SK-N-SH (cell line): ENCODE measurements at regions not wholly inside any gene's neighbourhood (a gene's known extent, or its start where the extent isn't known, plus 50 kb on each side); places are given as distances from the start of the nearest gene placed in this dataset.

ENCODE experiments used
- CTCF ChIA-PET: fragments of 300-600, 350-600 bp; formaldehyde crosslinking; extraction: SDS; loops from one replicate; lab custom pipeline; 2021; lab: Yijun Ruan, JAX
- POLR2A ChIA-PET: fragments of 350-600 bp; sonication (Branson Sonifier 250); formaldehyde crosslinking; extraction: SDS; loops from one replicate; lab custom pipeline; 2020; ENCODE audit warnings: antibody characterized with exemption, inconsistent platforms; lab: Yijun Ruan, JAX
- DNase-seq: peaks from one replicate; pipeline ENCODE4 v3.0.0; 2012
- H2AFZ ChIP-seq: fragments of 200-600 bp; sonication (generic); 2 replicates; pipeline ENCODE4 v1.8.1; 2016; ENCODE audit warnings: antibody characterized with exemption, mild to moderate bottlenecking, low read depth
- H3F3A ChIP-seq: fragments of 200-600 bp; sonication (generic); replicated peaks from 2 replicates; pipeline ENCODE3; 2016; ENCODE audit warnings: antibody characterized with exemption, mild to moderate bottlenecking; ENCODE audit not compliant: insufficient read depth
- H3K27ac ChIP-seq, 2 experiments: fragments of 200-500 bp in 1 of 2; fragments of 200-600 bp in 1 of 2; sonication (Bioruptor generic) in 1 of 2; sonication (generic), shearing (Covaris generic) in 1 of 2; 2 replicates each; pipeline versions ENCODE4 v1.5.1 to v1.6.1; 2014 to 2016; ENCODE audit warnings: low read depth in 2 of 2, inconsistent platforms in 1 of 2, low read length in 1 of 2, mild to moderate bottlenecking in 1 of 2, mixed read lengths in 1 of 2
- H3K27me3 ChIP-seq: fragments of 200-600 bp; sonication (generic), shearing (Covaris generic); 2 replicates; pipeline ENCODE4 v1.6.1; 2016; ENCODE audit warnings: mixed run types; ENCODE audit not compliant: insufficient read depth
- H3K36me3 ChIP-seq, 2 experiments: fragments of 200-500 bp in 1 of 2; fragments of 200-600 bp in 1 of 2; sonication (Bioruptor generic) in 1 of 2; sonication (generic) in 1 of 2; replicated peaks in 1 of 2; 2 replicates each; pipeline versions ENCODE3 to v1.5.1; 2014 to 2016; ENCODE audit warnings: low read length in 1 of 2, mild to moderate bottlenecking in 1 of 2; ENCODE audit not compliant: insufficient read depth in 2 of 2, control insufficient read depth in 1 of 2
- H3K4me1 ChIP-seq, 2 experiments: fragments of 200-500 bp in 1 of 2; fragments of 200-600 bp in 1 of 2; sonication (Bioruptor generic) in 1 of 2; sonication (generic), shearing (Covaris generic) in 1 of 2; 2 replicates each; pipeline versions ENCODE4 v1.5.1 to v1.6.1; 2014 to 2016; ENCODE audit warnings: low read depth in 1 of 2, low read length in 1 of 2, mixed run types in 1 of 2; ENCODE audit not compliant: insufficient read depth in 2 of 2, control insufficient read depth in 1 of 2
- H3K4me2 ChIP-seq: fragments of 200-600 bp; sonication (generic), shearing (Covaris generic); 2 replicates; pipeline ENCODE4 v1.6.1; 2017; ENCODE audit warnings: mixed run types
- H3K4me3 ChIP-seq, 2 experiments: fragments of 200-500 bp in 1 of 2; fragments of 200-600 bp in 1 of 2; sonication (Bioruptor generic) in 1 of 2; sonication (generic), shearing (Covaris generic) in 1 of 2; 2 replicates each; pipeline versions ENCODE4 v1.5.1 to v1.8.1; 2014 to 2016; ENCODE audit warnings: low read depth in 2 of 2, inconsistent platforms in 1 of 2, low read length in 1 of 2, mild to moderate bottlenecking in 1 of 2, mixed read lengths in 1 of 2, moderate library complexity in 1 of 2
- H3K79me2 ChIP-seq: fragments of 200-600 bp; sonication (generic); 2 replicates; pipeline ENCODE4 v1.8.1; 2017; ENCODE audit warnings: mild to moderate bottlenecking; ENCODE audit not compliant: insufficient read depth
- H3K9ac ChIP-seq: fragments of 200-600 bp; sonication (generic); 2 replicates; pipeline ENCODE4 v1.6.1; 2017; ENCODE audit warnings: mixed run types
- H3K9me2 ChIP-seq: fragments of 200-600 bp; sonication (generic); 2 replicates; pipeline ENCODE4 v1.6.1; 2017; ENCODE audit warnings: mixed run types
- H3K9me3 ChIP-seq: fragments of 200-600 bp; sonication (generic); 2 replicates; pipeline ENCODE4 v1.6.1; 2017; ENCODE audit warnings: mixed run types, mild to moderate bottlenecking, moderate library complexity
- H4K20me1 ChIP-seq: fragments of 200-600 bp; sonication (generic); 2 replicates; pipeline ENCODE4 v1.6.1; 2017; ENCODE audit warnings: mild to moderate bottlenecking, mixed run types; ENCODE audit not compliant: insufficient read depth
- ELF1 ChIP-seq: IDR thresholded peaks from 2 replicates; pipeline ENCODE4 v1.4.0; 2012
- EZH2phosphoT487 ChIP-seq: fragments of 200-600 bp; sonication (generic); IDR thresholded peaks from 2 replicates; pipeline ENCODE4 v1.6.1; 2017; ENCODE audit warnings: low read depth, mixed run types, mild to moderate bottlenecking, antibody characterized with exemption, moderate library complexity, borderline replicate concordance
- FOXJ3 ChIP-seq: sonication (generic); formaldehyde crosslinking; IDR thresholded peaks from 2 replicates; pipeline ENCODE4 v1.5.1; 2020; ENCODE audit warnings: mild to moderate bottlenecking, missing genetic modification reagents
- FOXM1 ChIP-seq: IDR thresholded peaks from 2 replicates; pipeline ENCODE4 v1.4.0; 2012; ENCODE audit warnings: low read depth, mild to moderate bottlenecking
- GATA2 ChIP-seq: sonication (generic); formaldehyde crosslinking; IDR thresholded peaks from 2 replicates; pipeline ENCODE4 v1.5.0; 2020; ENCODE audit warnings: mild to moderate bottlenecking, missing genetic modification reagents
- IRF3 ChIP-seq: fragments of 150-350 bp; IDR thresholded peaks from 2 replicates; pipeline ENCODE4 v1.6.1; 2016; ENCODE audit warnings: mild to moderate bottlenecking, low read depth, low read length
- JUND ChIP-seq: IDR thresholded peaks from 2 replicates; pipeline ENCODE4 v1.4.0; 2012
- MAX ChIP-seq: IDR thresholded peaks from 2 replicates; pipeline ENCODE4 v1.4.0; 2012; ENCODE audit warnings: low read depth
- PBX3 ChIP-seq: IDR thresholded peaks from 2 replicates; pipeline ENCODE4; 2012
- RCOR1 ChIP-seq: fragments of 150-350 bp; IDR thresholded peaks from 2 replicates; pipeline ENCODE4 v1.6.1; 2017; ENCODE audit warnings: antibody characterized with exemption, low read length
- RXRA ChIP-seq: IDR thresholded peaks from 2 replicates; pipeline ENCODE4 v1.4.0; 2012; ENCODE audit warnings: low read depth, mild to moderate bottlenecking, borderline replicate concordance
- TCF12 ChIP-seq: IDR thresholded peaks from 2 replicates; pipeline ENCODE4 v1.4.0; 2012
- TEAD4 ChIP-seq: IDR thresholded peaks from 2 replicates; pipeline ENCODE4 v1.4.0; 2012; ENCODE audit warnings: mild to moderate bottlenecking, borderline replicate concordance; ENCODE audit not compliant: insufficient read depth
- USF1 ChIP-seq: IDR thresholded peaks from 2 replicates; pipeline ENCODE4 v1.4.0; 2012; ENCODE audit warnings: low read depth, borderline replicate concordance
- USF2 ChIP-seq: fragments of 150-350 bp; IDR thresholded peaks from 2 replicates; pipeline ENCODE4 v1.6.1; 2017; ENCODE audit warnings: antibody characterized with exemption, low read length, low read depth, borderline replicate concordance
- WGBS: methylation state at CpG from one replicate; pipeline ENCODE4 v1.1.6; 2017; ENCODE audit warnings: low lambda C conversion rate; 5-methylcytosine and 5-hydroxymethylcytosine counted together

GRCh38 chr1:47505267-47505666, 67.4 kb downstream of the FOXD2 start:
- Histone ChIP-seq H3K9me3 (no peaks in the 10 kb centered on the region), H3K36me3 (no peaks in the 10 kb centered on the region), H3K79me2 (no peaks in the 10 kb centered on the region), H3K4me2 (no peak overlapping the region), H3K4me3 (no peak overlapping the region), H2AFZ (no peak overlapping the region), H3K9me2 (no peaks in the 10 kb centered on the region), H3K9ac (no peak overlapping the region), H4K20me1 (no peaks in the 10 kb centered on the region), H3K27ac (no peak overlapping the region), H3F3A (no peaks in the 10 kb centered on the region), H3K27me3 (peaks cover 31% of the 10 kb centered on the region), H3K4me1 (peaks cover 0 to 13% of the 10 kb centered on the region in 2 experiments; a peak in 1 of 4 replicates)
- 0% methylated on average over 2 of the region's 2 CpGs for WGBS
- ChIA-PET POLR2A (no interaction called here), CTCF (interaction anchor here (1.2 to 3.5 kb wide), 8 partner anchors 67 to 237 kb away, joined by 3 to 28 read pairs (median 4); partner anchors contain the start of gene FOXD2)
- TF ChIP-seq MAX (no peak), GATA2 (CRISPR knock-in tag) (no peak), FOXM1 (no peak), ELF1 (no peak), TCF12 (no peak), EZH2phosphoT487 (no peak), RXRA (no peak), FOXJ3 (CRISPR knock-in tag) (no peak), USF1 (no peak), RCOR1 (no peak), USF2 (no peak), PBX3 (no peak)
- no peak for DNase-seq

GRCh38 chr1:47506053-47506452, 68.2 kb downstream of the FOXD2 start:
- Histone ChIP-seq H4K20me1 (no peaks in the 10 kb centered on the region), H3K79me2 (no peaks in the 10 kb centered on the region), H3F3A (no peaks in the 10 kb centered on the region), H3K27me3 (peaks cover 31% of the 10 kb centered on the region), H3K4me3 (no peak overlapping the region), H3K4me2 (no peak overlapping the region), H3K36me3 (no peaks in the 10 kb centered on the region), H3K9me2 (no peaks in the 10 kb centered on the region), H3K9me3 (no peaks in the 10 kb centered on the region), H3K4me1 (peaks cover 0 to 13% of the 10 kb centered on the region in 2 experiments; a peak in 1 of 4 replicates), H3K27ac (no peak overlapping the region), H3K9ac (no peak overlapping the region), H2AFZ (no peak overlapping the region)
- DNase-seq, result no peak
- ChIA-PET CTCF (interaction anchor here (1.2 to 3.5 kb wide), 8 partner anchors 68 to 236 kb away, joined by 3 to 28 read pairs (median 4); partner anchors contain the start of gene FOXD2), POLR2A (no interaction called here)
- TF ChIP-seq IRF3 (no peak), PBX3 (no peak), JUND (no peak), TEAD4 (no peak), ELF1 (no peak), EZH2phosphoT487 (no peak), RXRA (no peak)
- WGBS, result 59% methylated on average over 2 of the region's 2 CpGs
